ENCODE measurements at regions not wholly inside any gene's neighbourhood (a gene's known extent, or its start where the extent isn't known, plus 50 kb on each side); places are given as distances from the start of the nearest gene placed in this dataset.
A peak's percentile ranks its signal among the peaks of the same experiment; 100 is the strongest.

- no peaks in the 10 kb centered on the region for H4K20me1 ChIP-seq (ENCODE audit: low read length)
- no peak overlapping the region for H3K27ac ChIP-seq (ENCODE audit: low read length)
- no TSS peak for BruUV-seq (replicated peaks)
- peaks cover 25% of the 10 kb centered on the region for H3K9me3 ChIP-seq (ENCODE audit: low read length)
- TF ChIP-seq EZH2 (IDR thresholded peaks at IDR 0.05; ENCODE audit: low read length, unreplicated experiment) = no peak
- no peak for TF ChIP-seq CTCF (conservative IDR thresholded peaks at IDR 0.05; ENCODE audit: low read depth, low read length)
- TF ChIP-seq EZH2phosphoT487 (IDR thresholded peaks at IDR 0.05; ENCODE audit: borderline replicate concordance, low read length) = no peak
- H3K9ac ChIP-seq (ENCODE audit: low read length) = no peak overlapping the region
- CTCF ChIA-PET = no interaction called here
- intact Hi-C loops (cut with micrococcal nuclease) = no loop called here
- no peaks in the 10 kb centered on the region for H3K27me3 ChIP-seq (ENCODE audit: low read length)
- POLR2A ChIA-PET (ENCODE audit: unreplicated experiment) = no interaction called here
- no peak overlapping the region for H2AFZ ChIP-seq (ENCODE audit: low read length)
- no peak overlapping the region for H3K4me2 ChIP-seq (ENCODE audit: low read length)
- H3K36me3 ChIP-seq (ENCODE audit: low read depth, low read length) = no peaks in the 10 kb centered on the region
- DNase-seq (no peak), ATAC-seq (no peak)
- no peaks in the 10 kb centered on the region for H3K79me2 ChIP-seq (ENCODE audit: low read length)
- H3K9me2 ChIP-seq (replicated peaks; ENCODE audit: low read length) = no peaks in the 10 kb centered on the region
- no peaks in the 10 kb centered on the region for H3F3A ChIP-seq (ENCODE audit: low read length, unreplicated experiment)
- H3K4me1 ChIP-seq (ENCODE audit: insufficient read depth, low read length) = no peaks in the 10 kb centered on the region
- no peak overlapping the region for H3K4me3 ChIP-seq (ENCODE audit: low read length)
Measured at GRCh38 chr3:118587037-118587741, 447.5 kb downstream of the IGSF11 start.

- Histone ChIP-seq H3K9ac (ENCODE audit: low read length) (no peak overlapping the region), H3K4me2 (ENCODE audit: low read length) (no peak overlapping the region), H3K79me2 (ENCODE audit: low read length) (no peaks in the 10 kb centered on the region), H3K4me3 (ENCODE audit: low read length) (no peak overlapping the region), H3K27me3 (ENCODE audit: low read length) (no peaks in the 10 kb centered on the region), H3K9me2 (replicated peaks; ENCODE audit: low read length) (no peaks in the 10 kb centered on the region), H3K27ac (ENCODE audit: low read length) (no peak overlapping the region), H3F3A (ENCODE audit: low read length, unreplicated experiment) (no peaks in the 10 kb centered on the region), H4K20me1 (ENCODE audit: low read length) (no peaks in the 10 kb centered on the region), H3K36me3 (ENCODE audit: low read depth, low read length) (no peaks in the 10 kb centered on the region), H3K9me3 (ENCODE audit: low read length) (peaks cover 27% of the 10 kb centered on the region), H2AFZ (ENCODE audit: low read length) (no peak overlapping the region), H3K4me1 (ENCODE audit: insufficient read depth, low read length) (no peaks in the 10 kb centered on the region)
- POLR2A ChIA-PET (ENCODE audit: unreplicated experiment) = no interaction called here
- DNase-seq = peak; percentile 23
- intact Hi-C loops (cut with micrococcal nuclease) = no loop called here
- BruUV-seq (replicated peaks) = no TSS peak
- CTCF ChIA-PET = no interaction called here
- no peak for TF ChIP-seq EZH2phosphoT487 (IDR thresholded peaks at IDR 0.05; ENCODE audit: borderline replicate concordance, low read length)
- no peak for TF ChIP-seq CTCF (conservative IDR thresholded peaks at IDR 0.05; ENCODE audit: low read depth, low read length)
- no peak for TF ChIP-seq EZH2 (IDR thresholded peaks at IDR 0.05; ENCODE audit: low read length, unreplicated experiment)
- ATAC-seq = no peak
Measured at GRCh38 chr3:118587847-118588246, 446.8 kb downstream of the IGSF11 start.

- ATAC-seq (no peak), DNase-seq (no peak)
- ChIA-PET POLR2A (ENCODE audit: unreplicated experiment) (no interaction called here), CTCF (no interaction called here)
- intact Hi-C loops (cut with micrococcal nuclease) = no loop called here
- no peak overlapping the region for H3K9ac ChIP-seq (ENCODE audit: low read length)
- peaks cover 31% of the 10 kb centered on the region for H3K9me3 ChIP-seq (ENCODE audit: low read length)
- H4K20me1 ChIP-seq (ENCODE audit: low read length) = no peaks in the 10 kb centered on the region
- H3K36me3 ChIP-seq (ENCODE audit: low read depth, low read length) = no peaks in the 10 kb centered on the region
- no peaks in the 10 kb centered on the region for H3K9me2 ChIP-seq (replicated peaks; ENCODE audit: low read length)
- H3K27me3 ChIP-seq (ENCODE audit: low read length) = no peaks in the 10 kb centered on the region
- H3K27ac ChIP-seq (ENCODE audit: low read length) = no peak overlapping the region
- no peak overlapping the region for H3K4me3 ChIP-seq (ENCODE audit: low read length)
- no peak overlapping the region for H3K4me2 ChIP-seq (ENCODE audit: low read length)
- H3K4me1 ChIP-seq (ENCODE audit: insufficient read depth, low read length) = no peaks in the 10 kb centered on the region
- TF ChIP-seq EZH2 (IDR thresholded peaks at IDR 0.05; ENCODE audit: low read length, unreplicated experiment) (no peak), EZH2phosphoT487 (IDR thresholded peaks at IDR 0.05; ENCODE audit: borderline replicate concordance, low read length) (no peak), CTCF (conservative IDR thresholded peaks at IDR 0.05; ENCODE audit: low read depth, low read length) (no peak)
- H3F3A ChIP-seq (ENCODE audit: low read length, unreplicated experiment) = no peaks in the 10 kb centered on the region
- no TSS peak for BruUV-seq (replicated peaks)
- H3K79me2 ChIP-seq (ENCODE audit: low read length) = no peaks in the 10 kb centered on the region
- H2AFZ ChIP-seq (ENCODE audit: low read length) = no peak overlapping the region
Measured at GRCh38 chr3:118593277-118593670, 441.4 kb downstream of the IGSF11 start.

Measured in PC-3 (cell line).